Jurkat, Clone E6-1 (cell line): ENCODE measurements at regions not wholly inside any gene's neighbourhood (a gene's known extent, or its start where the extent isn't known, plus 50 kb on each side); places are given as distances from the start of the nearest gene placed in this dataset.
"Not testable (repeated sequence)": the region's sequence is repeated elsewhere in the genome, so short reads cannot be mapped to it uniquely, and the experiment has no call there.

ENCODE experiments used
- DNase-seq: peaks from one replicate; pipeline ENCODE4 v3.0.0-alpha.2; 2011; ENCODE audit warnings: low read depth, low spot score
- H3K4me3 ChIP-seq: 2 replicates; pipeline ENCODE4 v1.5.1; 2011; ENCODE audit warnings: mild to moderate bottlenecking, low read length, control low read depth, moderate library complexity

- DNase-seq: no peak
- no peak overlapping the region for H3K4me3 ChIP-seq
Measured at GRCh38 chr1:230498704-230499103, 72.6 kb upstream of the PGBD5 start.

- no peak overlapping the region for H3K4me3 ChIP-seq
- no peak for DNase-seq
Measured at GRCh38 chr1:230496451-230496850, 70.3 kb upstream of the PGBD5 start.

- no peak for DNase-seq
Measured at GRCh38 chr1:230495891-230496385, 69.8 kb upstream of the PGBD5 start.

GRCh38 chr1:230495076-230495475 is 68.9 kb upstream of the PGBD5 start:
- no peak overlapping the region for H3K4me3 ChIP-seq
- no peak for DNase-seq

More at GRCh38 chr1:230495891-230496385, 69.8 kb upstream of the PGBD5 start:
- H3K4me3 ChIP-seq: no peak overlapping the region

GRCh38 chr1:230494514-230494913 is 68.4 kb upstream of the PGBD5 start:
- no peak overlapping the region for H3K4me3 ChIP-seq
- no peak for DNase-seq

- no peak for DNase-seq
- no peak overlapping the region for H3K4me3 ChIP-seq
Measured at GRCh38 chr1:230494026-230494425, 67.9 kb upstream of the PGBD5 start.

- H3K4me3 ChIP-seq: no peak overlapping the region
- no peak for DNase-seq
Measured at GRCh38 chr1:230493264-230493663, 67.1 kb upstream of the PGBD5 start.

- DNase-seq: no peak
- no peak overlapping the region for H3K4me3 ChIP-seq
Measured at GRCh38 chr1:230490436-230490835, 64.3 kb upstream of the PGBD5 start.

- H3K4me3 ChIP-seq: no peak overlapping the region
- no peak for DNase-seq
Measured at GRCh38 chr1:230487773-230488428, 61.8 kb upstream of the PGBD5 start.

GRCh38 chr1:230476622-230477003 is 50.5 kb upstream of the PGBD5 start:
- H3K4me3 ChIP-seq: no peak overlapping the region
- no peak for DNase-seq

GRCh38 chr1:230475856-230476621 is 49.9 kb upstream of the PGBD5 start:
- not testable (repeated sequence) for H3K4me3 ChIP-seq, DNase-seq
